PFSK-1 (cell line): ENCODE measurements at regions not wholly inside any gene's neighbourhood (a gene's known extent, or its start where the extent isn't known, plus 50 kb on each side); places are given as distances from the start of the nearest gene placed in this dataset.
A peak's percentile ranks its signal among the peaks of the same experiment; 100 is the strongest.

Experiments
- FOXP2 ChIP-seq: optimal IDR thresholded peaks from 2 replicates; pipeline ENCODE3; 2011; ENCODE audit warnings: borderline replicate concordance, control low read depth, inconsistent platforms; ENCODE audit not compliant: insufficient read depth; ENCODE audit errors: extremely low read length, extremely low read depth
- POLR2AphosphoS5 ChIP-seq: IDR thresholded peaks from 2 replicates; pipeline ENCODE4 v1.6.1; 2012; ENCODE audit warnings: low read depth, mild to moderate bottlenecking, control low read depth, low read length, moderate library complexity
- SIN3A ChIP-seq: IDR thresholded peaks from 2 replicates; pipeline ENCODE4 v1.6.1; 2012; ENCODE audit warnings: mild to moderate bottlenecking, low read length, moderate library complexity, borderline replicate concordance; ENCODE audit not compliant: insufficient read depth
- TAF1 ChIP-seq: IDR thresholded peaks from 2 replicates; pipeline ENCODE4 v1.6.1; 2012; ENCODE audit warnings: low read length, control low read depth, borderline replicate concordance; ENCODE audit not compliant: insufficient read depth
- TF ChIP-seq, protein P1 (sequence below), 2 experiments: IDR thresholded peaks; 2 replicates each; pipeline versions ENCODE4 v1.6.1 to v1.8.0; 2011 to 2012; ENCODE audit warnings: low read depth in 2 of 2, low read length in 2 of 2, control low read depth in 1 of 2, inconsistent platforms in 1 of 2, mild to moderate bottlenecking in 1 of 2, moderate library complexity in 1 of 2; ENCODE audit not compliant: insufficient read depth in 1 of 2

DNA sequence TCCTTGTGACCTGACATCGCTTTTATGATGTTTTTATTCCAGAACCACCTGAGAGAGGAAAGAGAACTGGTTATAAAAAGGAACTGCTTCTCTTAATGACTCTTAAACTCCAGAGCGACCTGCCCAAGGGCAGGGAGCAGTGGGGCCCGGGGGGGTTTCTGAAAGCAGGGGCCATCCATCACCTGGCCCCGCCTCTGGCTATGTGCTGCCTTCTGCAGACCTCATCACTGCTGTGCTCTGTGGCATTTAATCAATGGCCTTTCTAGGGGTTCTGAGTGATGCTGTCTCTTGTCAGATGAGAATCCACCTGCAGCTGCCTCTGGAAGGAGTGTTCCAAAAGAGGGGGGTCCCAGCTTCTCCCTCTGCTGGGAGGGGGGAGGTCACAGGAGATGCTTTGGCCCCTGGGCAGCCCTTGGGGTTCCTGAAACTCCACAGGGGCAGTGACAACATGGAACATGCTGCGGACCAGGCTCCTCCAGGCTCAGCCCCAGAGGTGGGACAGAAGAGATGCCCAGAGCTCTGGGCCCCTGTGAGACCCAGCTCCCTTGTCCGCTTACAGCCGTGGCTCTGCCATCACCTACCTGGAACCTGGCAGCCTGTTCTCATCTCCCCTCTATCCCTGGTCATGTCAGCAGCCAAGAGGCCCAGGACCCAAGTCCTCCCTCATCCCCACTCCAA is 177.1 kb upstream of the SULF2 start:
- TF ChIP-seq FOXP2 (no peak), POLR2AphosphoS5 (no peak)

DNA sequence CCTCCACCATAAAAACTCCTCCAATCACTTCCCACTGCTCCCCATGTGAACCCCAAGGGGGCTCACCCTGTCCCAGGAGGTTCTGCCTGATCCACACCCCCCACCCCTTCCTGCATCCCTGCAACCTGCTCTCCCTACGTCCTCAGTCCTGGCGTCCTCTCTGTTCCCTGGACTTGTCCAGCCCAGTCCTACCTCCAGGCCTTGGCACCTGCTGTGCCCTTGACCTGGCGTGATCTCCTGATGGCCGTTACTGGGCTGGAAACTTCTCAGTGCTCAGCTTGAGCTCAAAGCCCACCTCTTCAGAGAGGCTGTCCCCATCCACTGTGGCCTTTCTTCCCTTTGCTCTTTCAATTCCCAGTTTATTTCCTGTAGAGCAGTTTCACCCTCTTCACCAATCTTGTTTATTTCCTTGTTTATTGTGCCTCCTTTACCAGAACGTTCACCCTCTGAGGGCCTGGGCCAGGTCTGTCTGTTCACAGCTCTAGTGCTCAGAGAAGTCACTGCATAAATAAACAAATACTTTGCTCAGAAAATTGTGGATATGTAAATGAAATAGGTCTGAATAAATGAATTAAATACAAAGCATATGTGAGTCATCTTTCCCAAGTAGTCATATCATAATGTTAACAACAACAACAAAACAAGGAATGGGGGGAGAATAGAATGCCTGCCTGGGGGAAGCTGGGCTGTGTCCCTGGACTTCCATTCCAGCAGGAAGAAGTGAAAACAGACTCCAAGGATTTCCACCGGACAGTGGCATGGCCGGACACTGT is 175.7 kb upstream of the SULF2 start:
- TF ChIP-seq FOXP2: no peak
- TF ChIP-seq TAF1: no peak

DNA sequence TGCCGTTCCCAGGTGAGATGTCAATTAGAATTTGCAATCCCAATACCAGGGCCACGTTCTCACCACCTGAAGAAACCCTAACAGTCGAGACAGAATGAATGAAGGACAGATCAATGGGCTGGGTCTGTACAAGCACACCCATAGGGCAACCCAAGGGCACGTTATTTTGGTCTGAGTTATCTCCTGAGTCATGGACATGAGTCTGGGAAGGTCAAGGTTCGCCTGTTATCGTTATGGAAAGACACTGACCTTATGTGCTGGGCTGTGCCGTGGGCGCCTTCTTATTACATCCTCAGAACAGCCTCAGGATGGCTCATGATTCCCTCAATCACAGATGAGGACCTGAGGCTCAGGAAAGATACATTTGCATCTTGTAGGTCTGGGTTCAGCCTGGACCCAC is 175.0 kb upstream of the SULF2 start:
- TF ChIP-seq POLR2AphosphoS5: no peak
- no peak for TF ChIP-seq TAF1
- TF ChIP-seq SIN3A: no peak
- TF ChIP-seq, protein P1, sequence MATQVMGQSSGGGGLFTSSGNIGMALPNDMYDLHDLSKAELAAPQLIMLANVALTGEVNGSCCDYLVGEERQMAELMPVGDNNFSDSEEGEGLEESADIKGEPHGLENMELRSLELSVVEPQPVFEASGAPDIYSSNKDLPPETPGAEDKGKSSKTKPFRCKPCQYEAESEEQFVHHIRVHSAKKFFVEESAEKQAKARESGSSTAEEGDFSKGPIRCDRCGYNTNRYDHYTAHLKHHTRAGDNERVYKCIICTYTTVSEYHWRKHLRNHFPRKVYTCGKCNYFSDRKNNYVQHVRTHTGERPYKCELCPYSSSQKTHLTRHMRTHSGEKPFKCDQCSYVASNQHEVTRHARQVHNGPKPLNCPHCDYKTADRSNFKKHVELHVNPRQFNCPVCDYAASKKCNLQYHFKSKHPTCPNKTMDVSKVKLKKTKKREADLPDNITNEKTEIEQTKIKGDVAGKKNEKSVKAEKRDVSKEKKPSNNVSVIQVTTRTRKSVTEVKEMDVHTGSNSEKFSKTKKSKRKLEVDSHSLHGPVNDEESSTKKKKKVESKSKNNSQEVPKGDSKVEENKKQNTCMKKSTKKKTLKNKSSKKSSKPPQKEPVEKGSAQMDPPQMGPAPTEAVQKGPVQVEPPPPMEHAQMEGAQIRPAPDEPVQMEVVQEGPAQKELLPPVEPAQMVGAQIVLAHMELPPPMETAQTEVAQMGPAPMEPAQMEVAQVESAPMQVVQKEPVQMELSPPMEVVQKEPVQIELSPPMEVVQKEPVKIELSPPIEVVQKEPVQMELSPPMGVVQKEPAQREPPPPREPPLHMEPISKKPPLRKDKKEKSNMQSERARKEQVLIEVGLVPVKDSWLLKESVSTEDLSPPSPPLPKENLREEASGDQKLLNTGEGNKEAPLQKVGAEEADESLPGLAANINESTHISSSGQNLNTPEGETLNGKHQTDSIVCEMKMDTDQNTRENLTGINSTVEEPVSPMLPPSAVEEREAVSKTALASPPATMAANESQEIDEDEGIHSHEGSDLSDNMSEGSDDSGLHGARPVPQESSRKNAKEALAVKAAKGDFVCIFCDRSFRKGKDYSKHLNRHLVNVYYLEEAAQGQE (IDR thresholded peaks at IDR 0.05; ENCODE audit: insufficient read depth in 1 of 2, low read depth in 2 of 2, low read length in 2 of 2): no peak
- no peak for TF ChIP-seq FOXP2

DNA sequence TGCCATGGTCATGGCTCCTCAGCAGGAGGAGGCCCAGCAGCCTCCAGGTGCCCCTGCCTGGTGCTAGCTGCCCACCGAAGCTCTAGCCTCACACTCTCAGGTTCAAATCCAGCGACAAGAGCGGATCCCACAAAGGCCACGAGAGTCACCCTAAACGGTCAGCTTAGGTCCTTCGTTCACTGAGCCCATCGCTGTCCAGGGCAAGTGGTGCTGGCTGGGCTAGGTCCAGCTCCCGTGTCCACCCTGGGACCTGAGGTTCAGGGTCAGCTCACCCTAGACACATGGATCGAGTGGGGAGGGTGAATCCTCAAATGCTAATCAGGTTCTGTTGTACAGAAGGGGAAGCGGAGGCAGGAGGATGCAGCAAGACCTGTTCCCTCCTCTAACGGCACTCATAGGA is 171.9 kb upstream of the SULF2 start:
- TF ChIP-seq SIN3A: no peak
- TF ChIP-seq, protein P1 (IDR thresholded peaks at IDR 0.05; ENCODE audit: insufficient read depth in 1 of 2, low read depth in 2 of 2, low read length in 2 of 2): peak; percentile 60 to 78; a peak in 3 of 4 replicates

DNA sequence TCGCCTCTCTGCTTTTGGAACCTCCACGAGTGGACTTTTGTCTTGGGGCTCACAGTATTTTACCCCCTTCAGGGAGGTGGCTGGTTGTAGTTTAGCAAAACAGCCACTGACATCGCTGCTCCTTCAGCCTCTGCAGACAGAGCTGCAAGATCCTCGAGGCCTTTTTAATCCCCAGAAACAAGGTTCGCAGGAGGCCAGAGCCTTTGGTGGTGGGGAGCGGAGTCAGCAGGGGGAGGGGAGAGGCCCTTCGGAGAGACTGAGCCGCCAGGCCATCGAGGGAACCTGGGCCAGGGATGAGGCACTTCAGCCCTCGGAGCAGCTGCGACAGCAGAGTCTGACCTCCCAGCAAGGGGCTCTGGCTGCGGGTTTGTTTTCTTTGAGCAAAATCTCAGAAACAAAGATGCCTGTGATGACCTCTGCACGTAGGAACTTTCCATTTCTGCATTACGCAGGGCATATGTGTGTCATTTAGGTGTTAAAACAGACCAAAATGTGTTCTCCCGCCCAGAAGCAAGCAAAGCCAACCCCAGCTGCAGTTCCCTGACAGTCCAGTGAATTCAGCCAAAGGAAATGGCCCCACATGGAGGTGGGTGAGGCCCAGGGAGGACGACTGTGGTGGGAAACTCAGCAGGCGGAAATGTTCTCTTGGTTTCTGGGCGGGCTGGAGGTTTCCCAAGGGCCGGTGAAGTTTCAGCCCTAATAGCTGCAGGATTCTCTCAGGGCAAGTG is 171.2 kb upstream of the SULF2 start:
- no peak for TF ChIP-seq FOXP2
- no peak for TF ChIP-seq SIN3A
- no peak for TF ChIP-seq TAF1
- TF ChIP-seq, protein P1 (IDR thresholded peaks at IDR 0.05; ENCODE audit: insufficient read depth in 1 of 2, low read depth in 2 of 2, low read length in 2 of 2): no peak
- TF ChIP-seq POLR2AphosphoS5: no peak

DNA sequence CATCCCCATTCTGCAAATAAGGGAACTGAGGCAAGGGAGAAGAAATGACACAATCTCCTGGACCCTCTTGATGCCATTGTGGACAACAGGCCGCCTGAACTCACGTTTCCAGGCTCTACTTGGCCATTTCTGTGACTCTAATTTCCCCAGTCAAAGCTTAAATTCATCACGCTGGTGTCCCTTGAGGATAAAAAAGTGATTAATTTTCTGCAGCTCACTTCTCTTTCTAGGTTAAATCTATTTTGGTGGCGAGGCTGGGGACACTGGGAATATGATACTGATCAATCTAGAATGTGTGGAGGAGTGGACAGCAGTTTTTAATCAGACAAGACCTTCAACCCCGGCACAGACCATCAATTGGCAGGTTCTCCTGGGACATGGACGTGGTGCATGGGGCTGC is 168.2 kb upstream of the SULF2 start:
- no peak for TF ChIP-seq SIN3A
- no peak for TF ChIP-seq POLR2AphosphoS5
- no peak for TF ChIP-seq TAF1
- TF ChIP-seq FOXP2: no peak
- TF ChIP-seq, protein P1 (IDR thresholded peaks at IDR 0.05; ENCODE audit: insufficient read depth in 1 of 2, low read depth in 2 of 2, low read length in 2 of 2): no peak
